GM10266 (cell line): ENCODE measurements at regions not wholly inside any gene's neighbourhood (a gene's known extent, or its start where the extent isn't known, plus 50 kb on each side); places are given as distances from the start of the nearest gene placed in this dataset.

Experiments
- DNase-seq: peaks from one replicate; pipeline ENCODE4 v3.0.0; 2012; ENCODE audit errors: extremely low spot score
- CTCF ChIP-seq: IDR thresholded peaks from 2 replicates; pipeline ENCODE4 v1.5.1; 2012; ENCODE audit warnings: mild to moderate bottlenecking, low read depth; ENCODE audit not compliant: control insufficient read depth, insufficient read depth; ENCODE audit errors: missing control alignments

GRCh38 chr18:54702686-54703085 lies 111.6 kb downstream of the DYNAP start:
- TF ChIP-seq CTCF = no peak
- DNase-seq = no peak

- DNase-seq = no peak
- TF ChIP-seq CTCF = no peak
Measured at GRCh38 chr18:54710074-54710899, 118.0 kb upstream of the RAB27B start.

- no peak for TF ChIP-seq CTCF
- DNase-seq = no peak
Measured at GRCh38 chr18:54710900-54711281, 117.4 kb upstream of the RAB27B start.

- DNase-seq = no peak
Measured at GRCh38 chr18:54712306-54712705, 116.0 kb upstream of the RAB27B start.

GRCh38 chr18:54712758-54713157 lies 115.5 kb upstream of the RAB27B start:
- no peak for TF ChIP-seq CTCF
- DNase-seq = no peak

More at GRCh38 chr18:54712306-54712705, 116.0 kb upstream of the RAB27B start:
- no peak for TF ChIP-seq CTCF

- TF ChIP-seq CTCF = no peak
- no peak for DNase-seq
Measured at GRCh38 chr18:54713386-54713785, 114.9 kb upstream of the RAB27B start.

GRCh38 chr18:54714851-54715250 lies 113.4 kb upstream of the RAB27B start:
- no peak for DNase-seq
- TF ChIP-seq CTCF = no peak
